ENCODE measurements at regions not wholly inside any gene's neighbourhood (a gene's known extent, or its start where the extent isn't known, plus 50 kb on each side); places are given as distances from the start of the nearest gene placed in this dataset.

GRCh38 chr4:181261279-181261678 lies 981.9 kb upstream of the TENM3 start (continued):
- no peak for TF ChIP-seq ZBED1 (IDR thresholded peaks at IDR 0.05; ENCODE audit: borderline replicate concordance)
- no peak for TF ChIP-seq IRF5 (IDR thresholded peaks at IDR 0.05; ENCODE audit: borderline replicate concordance)
- no peak for TF ChIP-seq LARP7 (IDR thresholded peaks at IDR 0.05)
- no peak for TF ChIP-seq MXI1 (IDR thresholded peaks at IDR 0.05; ENCODE audit: low read depth, low read length)

GRCh38 chr4:181264893-181265292 lies 978.3 kb upstream of the TENM3 start:
- Histone ChIP-seq H3K27ac (ENCODE audit: control insufficient read depth, insufficient read depth) (no peak overlapping the region), H3K79me2 (ENCODE audit: control insufficient read depth, insufficient read depth, low read length) (no peaks in the 10 kb centered on the region), H3K9me3 (replicated peaks; ENCODE audit: control insufficient read depth, insufficient read depth, low read length) (no peaks in the 10 kb centered on the region), H3K27me3 (replicated peaks in 1 of 2; ENCODE audit: control insufficient read depth in 2 of 2, insufficient read depth in 2 of 2, low read length in 1 of 2) (no peaks in the 10 kb centered on the region), H2AFZ (ENCODE audit: control insufficient read depth, low read depth, low read length) (no peak overlapping the region), H3K4me2 (ENCODE audit: control insufficient read depth, insufficient read depth) (no peak overlapping the region), H3K4me1 (ENCODE audit: control insufficient read depth, insufficient read depth, low read length) (no peaks in the 10 kb centered on the region), H3K4me3 (no peak overlapping the region), H3K36me3 (ENCODE audit: control insufficient read depth in 2 of 2, insufficient read depth in 2 of 2, low read length in 1 of 2) (no peaks in the 10 kb centered on the region), H4K20me1 (ENCODE audit: control insufficient read depth, insufficient read depth) (no peaks in the 10 kb centered on the region), H3K9ac (ENCODE audit: control insufficient read depth, insufficient read depth, low read length) (no peak overlapping the region)
- ATAC-seq (no peak), FAIRE-seq (no peak), DNase-seq (ENCODE audit: low read depth, low spot score) (no peak)
- RAD21 ChIA-PET (ENCODE audit: unreplicated experiment) = no interaction called here
- CTCF ChIA-PET = interaction anchor here (0.7 to 1.5 kb wide), 2 partner anchors 264 to 431 kb away, joined by 4 read pairs; no protein-coding TSS in a partner anchor
- POLR2A ChIA-PET = no interaction called here
- intact Hi-C loops (cut with micrococcal nuclease; ENCODE audit: unreplicated experiment) = no loop called here
- TF ChIP-seq NRF1 (conservative IDR thresholded peaks at IDR 0.05; ENCODE audit: low read depth, low read length) = no peak
- TF ChIP-seq RBBP5 (conservative IDR thresholded peaks at IDR 0.05) = no peak
- no peak for TF ChIP-seq ZNF622 (IDR thresholded peaks at IDR 0.05)
- no peak for TF ChIP-seq ZSCAN29 (IDR thresholded peaks at IDR 0.05)
- no peak for TF ChIP-seq YY1 (IDR thresholded peaks at IDR 0.05; ENCODE audit: low read depth, low read length)
- TF ChIP-seq NFXL1 (IDR thresholded peaks at IDR 0.05; ENCODE audit: borderline replicate concordance) = no peak
- WGBS (ENCODE audit: insufficient coverage, insufficient replicate concordance, low lambda C conversion rate, missing lambda C conversion rate) = 9% methylated on average over 9 of the region's 9 CpGs
- SMC1A ChIA-PET (ENCODE audit: uncharacterized antibody, unreplicated experiment) = interaction anchor here (1.0 kb wide), 1 partner anchor 10 kb away, joined by 3 read pairs; no protein-coding TSS in a partner anchor
- BruUV-seq (replicated peaks) = no TSS peak
- in situ Hi-C loops (cut with MboI) = no loop called here

Data from GM12878 (cell line).